Left ventricle myocardium superior (tissue), 1 donor: ENCODE measurements at regions not wholly inside any gene's neighbourhood (a gene's known extent, or its start where the extent isn't known, plus 50 kb on each side); places are given as distances from the start of the nearest gene placed in this dataset.
A peak's percentile ranks its signal among the peaks of the same experiment; 100 is the strongest.
"Not testable (repeated sequence)": the region's sequence is repeated elsewhere in the genome, so short reads cannot be mapped to it uniquely, and the experiment has no call there.

ENCODE experiments used
- ATAC-seq: fragments of 200-7000 bp; cut with Tn5 transposase; one replicate; pipeline ENCODE4 v1.9.1; 2020; ENCODE audit warnings: mild to moderate bottlenecking, moderate library complexity
- DNase-seq: peaks from one replicate; pipeline ENCODE4 v3.0.0-alpha.2; 2020
- intact Hi-C: fragments of 100-400 bp; cut with micrococcal nuclease; formaldehyde crosslinking; loops from one replicate; pipeline ENCODE4 v1.11.0; 2022
- donor health status: DM: no; HTN: yes; CAD: no; lungs with severe emphysema.

DNA sequence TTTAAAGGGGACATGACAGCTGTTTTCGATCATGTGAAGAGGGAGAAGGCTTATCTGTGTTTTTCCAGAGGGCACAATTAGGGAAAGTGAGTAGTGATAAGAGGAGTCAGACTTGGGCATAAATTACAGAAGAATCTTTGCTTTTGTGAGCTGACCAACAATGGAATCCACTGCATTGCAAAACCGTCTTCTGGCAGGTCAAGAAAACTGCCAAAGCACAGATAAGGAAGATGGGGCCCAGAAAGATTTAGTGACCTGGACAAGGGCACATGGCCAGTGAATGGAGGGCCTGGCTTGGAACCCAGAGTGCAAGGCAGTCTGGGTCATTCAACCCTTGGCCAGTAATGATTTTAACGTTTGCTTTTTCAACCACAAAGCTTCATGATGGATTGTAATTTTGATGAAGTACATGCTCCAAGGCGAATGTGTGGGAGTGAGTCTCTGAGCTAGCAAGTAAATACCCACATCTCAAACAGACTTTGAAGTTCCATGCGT lies 153.2 kb upstream of the MAST4 start:
- DNase-seq: peak; percentile 55
- intact Hi-C loops: no loop called here
- ATAC-seq: no peak

DNA sequence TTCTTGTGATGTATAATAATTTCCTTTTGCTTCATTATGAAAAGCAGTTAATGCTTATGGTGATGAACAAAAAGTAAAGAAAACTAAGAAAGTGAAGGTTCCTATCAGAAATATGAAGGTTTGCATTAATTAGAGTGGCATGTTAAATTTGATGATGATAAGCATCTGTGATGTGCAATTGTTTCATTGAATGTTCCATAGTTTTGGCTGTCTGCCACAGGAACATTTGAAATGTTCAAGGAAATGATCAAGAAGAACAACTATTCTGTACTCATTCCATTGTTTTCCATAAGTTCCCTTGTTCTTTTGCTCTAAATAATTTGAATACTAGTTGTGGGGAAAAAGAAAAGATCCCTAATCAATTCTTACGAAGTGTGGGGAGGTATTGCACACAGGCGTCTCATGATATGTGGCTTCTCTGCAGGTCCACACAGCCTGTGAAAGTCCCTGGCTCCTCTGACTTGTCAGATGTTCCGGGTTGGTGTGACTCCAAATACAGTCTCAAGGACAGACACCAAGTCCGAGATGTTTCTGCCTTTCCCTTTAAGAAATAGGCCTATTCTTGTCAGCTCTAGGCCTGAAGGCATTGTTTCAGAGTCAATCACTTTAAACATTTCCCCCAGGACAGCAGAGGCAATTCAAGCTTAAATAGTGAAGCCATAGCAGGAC lies 152.6 kb upstream of the MAST4 start:
- DNase-seq: no peak
- intact Hi-C loops: no loop called here
- no peak for ATAC-seq

DNA sequence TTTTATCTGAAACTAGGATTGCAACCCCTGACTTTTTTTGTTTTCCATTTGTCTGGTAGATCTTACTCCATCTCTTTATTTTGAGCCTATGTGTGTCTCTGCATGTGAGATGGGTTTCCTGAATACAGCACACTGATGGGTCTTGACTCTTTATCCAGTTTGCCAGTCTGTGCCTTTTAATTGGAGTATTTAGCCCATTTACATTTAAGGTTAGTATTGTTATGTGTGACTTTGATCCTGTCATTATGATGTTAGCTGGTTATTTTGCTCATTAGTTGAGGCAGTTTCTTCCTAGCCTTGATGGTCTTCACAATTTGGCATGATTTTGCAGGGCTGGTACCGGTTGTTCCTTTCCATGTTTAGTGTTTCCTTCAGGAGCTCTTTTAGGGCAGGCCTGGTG lies 148.1 kb upstream of the MAST4 start:
- ATAC-seq, DNase-seq, intact Hi-C loops: not testable (repeated sequence)

DNA sequence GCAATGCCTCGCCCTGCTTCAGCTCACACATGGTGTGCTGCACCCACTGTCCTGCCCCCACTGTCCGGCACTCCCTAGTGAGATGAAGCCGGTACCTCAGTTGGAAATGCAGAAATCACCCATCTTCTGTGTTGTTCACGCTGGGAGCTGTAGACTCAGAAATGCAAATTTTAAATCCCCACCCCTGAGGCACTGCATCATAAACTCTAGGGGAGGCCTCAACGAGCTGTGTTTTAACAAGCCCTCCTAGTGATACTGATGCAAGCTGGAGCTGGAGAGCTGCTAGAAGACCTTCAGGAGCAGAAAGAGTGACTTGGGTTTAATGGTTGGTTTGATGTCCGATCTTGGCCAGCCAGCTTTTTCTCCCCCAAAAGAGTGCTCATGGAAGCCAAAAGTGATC lies 146.0 kb upstream of the MAST4 start:
- DNase-seq (no peak), ATAC-seq (no peak)
- intact Hi-C loops: no loop called here

DNA sequence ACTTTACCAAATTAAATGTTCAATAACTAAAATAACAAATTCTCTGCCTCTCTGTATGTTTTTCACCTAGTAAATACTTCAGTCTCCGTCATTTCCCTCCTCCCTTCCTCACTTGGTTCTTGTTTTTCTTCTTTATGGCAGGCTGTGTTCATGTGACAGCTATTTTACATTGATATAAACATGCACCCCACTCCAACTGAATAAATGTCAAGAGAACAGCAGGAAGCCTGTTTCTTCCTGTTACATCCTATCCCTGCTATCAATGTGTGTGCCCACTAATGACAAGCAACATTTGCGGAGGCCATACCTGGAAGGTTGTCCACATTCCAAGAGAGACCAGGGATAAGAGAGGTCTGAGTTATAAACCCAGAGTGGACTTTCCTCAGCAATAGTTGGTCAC lies 145.2 kb upstream of the MAST4 start:
- intact Hi-C loops: no loop called here
- no peak for DNase-seq
- ATAC-seq: no peak

DNA sequence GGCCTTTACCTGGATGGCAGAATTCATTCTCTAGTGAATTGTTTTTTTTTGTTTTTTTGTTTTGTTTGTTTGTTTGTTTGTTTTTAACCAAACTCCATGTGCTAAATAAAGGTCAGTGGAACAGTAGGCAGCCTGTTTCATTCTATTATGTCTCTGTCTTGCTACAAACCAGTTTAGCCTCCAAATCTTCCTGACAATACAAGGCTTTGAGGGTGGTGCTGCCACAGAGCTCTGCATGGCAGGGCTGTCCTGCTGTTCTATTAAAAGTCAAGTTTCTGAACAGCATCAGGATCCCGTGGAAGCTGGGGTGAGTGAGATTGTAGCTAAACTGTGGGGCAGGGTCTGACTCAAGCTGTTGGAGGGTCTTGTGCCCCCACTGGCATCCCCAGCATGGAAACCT lies 144.1 kb upstream of the MAST4 start:
- ATAC-seq: no peak
- no peak for DNase-seq
- intact Hi-C loops: no loop called here

DNA sequence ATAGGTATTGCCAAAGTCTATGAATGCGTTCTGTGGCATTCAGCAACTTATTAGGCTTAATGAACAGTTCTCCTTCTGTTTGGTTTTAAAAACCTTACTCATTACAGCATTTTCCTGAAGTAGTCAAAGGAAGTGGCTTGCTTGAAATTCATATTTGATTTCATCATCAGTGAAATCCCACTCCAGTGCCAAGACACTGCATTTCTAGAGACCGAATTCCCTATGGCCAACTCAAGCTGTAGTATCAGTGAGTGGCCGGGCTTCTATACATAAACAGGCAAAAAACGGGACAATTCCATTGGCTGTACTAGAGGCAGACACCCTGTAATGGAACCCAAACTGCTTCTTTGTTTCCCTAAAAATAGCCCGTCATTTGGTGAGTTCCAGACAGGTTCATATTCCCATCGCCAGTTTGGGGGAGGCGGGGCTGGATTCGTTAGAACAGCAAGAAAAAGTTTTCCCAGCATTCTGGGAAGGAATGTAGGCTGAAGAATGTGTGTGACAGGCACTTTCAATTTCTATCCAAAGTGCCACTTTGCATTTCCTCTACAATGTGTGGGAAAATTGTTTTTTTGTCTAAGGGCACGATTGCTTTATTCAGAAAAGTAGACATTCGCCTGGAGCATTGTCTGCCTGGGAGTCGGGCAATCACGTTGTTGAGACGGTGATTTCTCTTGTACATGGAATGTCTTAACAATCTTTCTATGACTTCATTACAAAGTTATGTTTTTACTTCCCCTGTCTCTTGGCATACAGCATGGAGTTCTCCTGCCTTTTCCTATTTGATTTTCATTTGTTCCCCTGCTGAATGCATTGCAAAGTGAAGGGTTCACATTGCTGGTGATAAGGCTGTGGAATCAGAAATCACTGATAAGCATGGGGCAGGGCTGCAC lies 141.8 kb upstream of the MAST4 start:
- intact Hi-C loops: no loop called here
- DNase-seq (no peak), ATAC-seq (no peak)

DNA sequence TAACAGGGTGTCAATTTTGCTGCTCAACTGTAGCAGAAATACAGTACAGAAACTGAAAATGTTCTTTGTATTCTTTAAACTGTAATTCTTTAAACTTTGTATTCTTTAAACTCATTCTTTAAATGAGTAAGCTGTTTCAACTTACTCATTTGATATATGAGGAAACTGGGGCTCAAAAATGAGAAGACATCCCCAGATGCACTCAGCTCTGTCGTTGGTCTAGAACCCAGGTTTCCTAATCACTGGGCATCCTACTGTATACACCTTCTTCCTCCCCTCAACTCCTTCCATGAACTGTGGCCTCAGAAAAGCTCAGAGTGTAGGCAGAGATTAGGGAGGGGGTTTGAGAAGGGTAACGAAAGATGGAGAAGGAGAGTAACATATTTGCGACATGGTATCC lies 136.5 kb upstream of the MAST4 start:
- ATAC-seq (no peak), DNase-seq (no peak)
- intact Hi-C loops: no loop called here

DNA sequence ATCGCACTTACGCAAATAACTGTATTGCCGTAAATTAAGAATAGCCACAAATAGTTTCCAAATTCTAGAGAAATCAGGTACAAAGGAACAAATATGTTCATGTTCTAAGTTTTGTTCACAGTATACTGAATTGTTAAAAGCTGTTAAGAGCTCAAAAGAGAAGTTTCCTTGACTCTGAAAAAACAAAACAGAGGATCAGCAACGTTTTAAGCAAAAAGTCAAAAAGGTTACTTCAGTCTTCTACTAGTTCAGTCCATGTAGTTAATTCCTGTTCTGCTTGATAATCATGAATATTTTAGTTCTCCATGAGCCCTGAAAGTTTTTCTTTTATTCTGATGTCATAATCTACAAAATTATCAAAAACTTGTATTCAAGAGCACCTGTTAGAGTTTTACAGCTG lies 128.6 kb upstream of the MAST4 start:
- ATAC-seq (no peak), DNase-seq (no peak)
- intact Hi-C loops: no loop called here

DNA sequence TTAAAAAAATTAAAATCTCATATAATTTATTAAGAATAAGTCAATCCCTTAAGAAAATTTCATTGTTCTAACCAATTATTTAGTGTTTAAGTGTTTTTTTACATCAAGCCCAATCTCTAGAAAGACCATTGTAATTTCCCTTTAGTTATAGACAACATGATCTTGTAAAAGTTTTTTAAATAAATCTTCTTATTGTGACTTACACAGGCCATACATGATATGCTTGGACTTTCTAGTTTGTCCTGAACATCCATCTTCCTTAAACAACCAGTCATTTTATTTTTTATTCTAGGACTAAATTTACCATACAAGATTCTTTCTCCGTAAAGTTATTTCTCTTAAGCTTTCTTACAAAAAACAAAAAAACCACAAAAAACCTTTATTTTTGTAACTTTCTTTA lies 126.5 kb upstream of the MAST4 start:
- DNase-seq: no peak
- intact Hi-C loops: no loop called here
- no peak for ATAC-seq

DNA sequence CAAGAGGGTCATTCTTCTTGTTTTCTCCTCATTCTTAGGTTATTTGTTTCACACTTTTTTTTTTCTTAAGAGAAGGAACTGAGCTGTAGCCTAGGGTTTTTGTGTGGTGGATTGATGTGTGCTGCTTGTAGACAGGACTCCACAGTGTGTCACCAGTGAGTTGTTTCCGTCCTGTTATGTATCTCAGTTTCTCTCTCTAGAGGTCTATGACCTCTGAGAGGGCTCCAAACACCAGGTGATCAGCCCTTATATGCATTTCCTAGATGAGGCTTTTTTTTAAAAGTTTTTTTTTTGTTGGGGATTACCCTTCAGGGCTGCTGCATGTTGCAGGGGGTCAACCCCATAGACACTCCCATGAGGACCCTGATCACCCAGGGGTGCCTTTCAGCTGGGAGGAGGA lies 124.2 kb upstream of the MAST4 start:
- intact Hi-C loops: no loop called here
- ATAC-seq (no peak), DNase-seq (no peak)

DNA sequence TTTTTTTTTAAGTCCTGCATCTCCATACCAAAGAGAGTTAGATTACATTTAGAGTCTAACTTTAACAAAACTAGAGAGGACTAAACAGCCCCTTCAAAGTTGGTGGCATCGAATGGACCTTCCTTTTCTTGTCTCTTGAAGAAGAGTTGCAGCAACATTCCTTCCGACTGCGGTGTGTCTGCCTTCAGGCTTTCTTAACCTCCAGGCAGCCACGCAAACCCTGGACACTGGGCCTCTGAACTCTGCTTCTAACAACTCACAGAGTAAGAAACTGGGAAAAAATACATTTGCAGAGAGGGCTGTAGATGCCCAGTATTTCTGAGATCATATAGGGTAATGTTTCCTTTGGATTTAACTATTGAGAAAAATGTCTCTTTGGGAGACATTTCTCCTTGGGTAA lies 120.5 kb upstream of the MAST4 start:
- no peak for ATAC-seq
- intact Hi-C loops: no loop called here
- DNase-seq: no peak

DNA sequence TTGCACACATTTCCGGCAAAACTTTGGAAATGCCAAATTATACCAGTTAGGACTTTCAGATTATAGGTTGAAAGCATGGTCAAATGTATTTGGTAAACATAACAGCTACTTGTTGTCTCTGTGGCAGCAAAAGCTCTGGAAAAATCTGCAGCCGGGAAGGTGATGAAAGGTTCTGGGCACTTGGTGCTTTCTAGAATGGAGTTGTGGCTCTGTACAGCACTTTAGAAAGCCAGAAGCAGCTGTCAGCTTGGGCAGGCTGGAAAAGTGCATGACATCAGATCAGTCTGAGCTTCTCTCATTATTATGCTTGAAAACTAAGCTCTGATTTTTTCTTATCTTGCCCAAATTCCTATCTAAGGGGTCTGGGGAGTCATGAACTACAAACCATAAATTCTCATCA lies 118.6 kb upstream of the MAST4 start:
- intact Hi-C loops: no loop called here
- ATAC-seq (peak; percentile 86), DNase-seq (peak; percentile 42)

DNA sequence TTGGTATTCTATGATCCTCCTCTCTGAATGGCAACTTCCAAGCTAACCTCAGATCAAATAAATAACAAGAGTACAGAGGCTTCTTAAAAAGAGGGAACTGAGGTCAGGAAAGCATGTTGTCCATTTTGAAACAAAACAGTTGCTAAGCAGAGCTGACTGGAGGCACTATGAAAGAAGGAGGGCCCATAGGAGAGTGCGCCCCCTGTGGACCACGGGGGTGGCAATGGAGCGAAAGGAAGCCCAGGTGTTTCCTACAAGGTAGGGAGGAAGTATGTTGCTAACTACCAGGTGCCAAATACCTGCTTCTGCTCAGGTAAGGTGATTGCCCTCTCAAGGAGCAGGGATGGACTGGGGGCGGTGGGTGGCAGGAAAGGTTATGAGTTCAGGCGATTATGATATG lies 101.8 kb upstream of the MAST4 start:
- no peak for ATAC-seq
- intact Hi-C loops: loop anchor here (10.0 kb wide), 1 partner anchor 70 kb away; no protein-coding TSS in a partner anchor
- DNase-seq: no peak

DNA sequence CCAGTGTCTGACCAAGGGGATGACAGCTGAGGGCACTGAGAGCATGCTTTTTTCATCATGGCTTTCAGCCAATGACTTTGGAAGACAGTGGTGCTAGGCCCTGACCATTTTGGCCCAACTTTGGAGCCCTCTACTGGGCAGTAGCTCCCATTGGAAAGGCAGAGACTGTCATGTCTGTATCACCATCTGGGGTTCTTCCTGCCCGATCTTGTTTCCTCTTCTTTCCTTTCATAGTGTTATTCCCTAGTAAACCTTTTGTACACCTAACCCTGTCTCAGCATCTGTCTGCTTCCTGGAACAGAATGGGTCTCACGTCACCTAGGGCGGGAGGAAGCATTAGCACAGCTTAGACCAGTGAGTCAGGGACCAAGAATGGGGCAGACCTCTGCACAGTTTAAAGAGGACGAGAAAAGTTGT lies 97.4 kb upstream of the MAST4 start:
- ATAC-seq: peak; percentile 93
- intact Hi-C loops: loop anchor here (10.0 kb wide), 1 partner anchor 74 kb away; no protein-coding TSS in a partner anchor
- DNase-seq: no peak

DNA sequence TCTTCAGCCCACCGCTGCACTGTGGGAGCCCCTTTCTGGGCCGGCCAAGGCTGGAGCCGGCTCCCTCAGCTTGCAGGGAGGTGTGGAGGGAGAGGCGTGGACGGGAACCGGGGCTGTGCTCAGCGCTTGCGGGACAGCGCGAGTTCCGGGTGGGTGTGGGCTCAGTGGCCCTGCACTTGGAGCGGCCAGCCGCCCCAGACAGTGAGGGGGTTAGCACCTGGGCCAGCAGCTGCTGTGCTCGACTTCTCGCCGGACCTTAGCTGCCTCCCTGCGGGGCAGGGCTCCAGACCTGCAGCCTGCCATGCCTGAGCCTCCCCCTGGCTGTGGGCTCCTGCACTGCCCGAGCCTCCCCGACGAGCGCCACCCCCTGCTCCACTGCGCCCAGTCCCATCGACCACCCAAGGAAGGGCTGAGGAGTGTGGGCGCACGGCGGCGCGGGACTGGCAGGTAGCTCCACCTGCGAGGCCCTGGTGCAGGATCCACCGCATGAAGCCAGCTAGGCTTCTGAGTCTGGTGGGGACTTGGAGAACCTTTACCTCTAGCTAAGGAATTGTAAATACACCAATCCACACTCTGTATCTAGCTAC lies 92.9 kb upstream of the MAST4 start:
- intact Hi-C loops: no loop called here
- DNase-seq (no peak), ATAC-seq (no peak)

DNA sequence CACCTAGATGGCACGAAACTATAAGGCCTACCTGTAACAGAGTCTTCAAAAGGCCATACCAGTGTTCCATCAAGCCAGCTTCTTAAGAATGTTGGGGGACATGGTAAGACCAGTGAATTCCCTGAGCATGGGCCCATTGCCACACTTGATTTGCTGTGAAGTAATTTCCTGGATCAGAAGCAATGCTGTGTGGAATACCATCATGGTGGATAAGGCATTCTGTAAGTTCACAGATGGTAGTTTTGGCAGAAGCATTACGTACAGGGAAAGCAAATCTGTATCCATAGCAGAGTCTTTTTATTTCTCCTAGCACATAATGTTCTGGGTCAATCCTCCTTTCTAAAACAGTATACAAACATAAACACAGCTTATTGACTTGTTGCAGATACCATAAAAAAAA lies 89.1 kb upstream of the MAST4 start:
- DNase-seq: no peak
- intact Hi-C loops: no loop called here
- ATAC-seq: no peak

DNA sequence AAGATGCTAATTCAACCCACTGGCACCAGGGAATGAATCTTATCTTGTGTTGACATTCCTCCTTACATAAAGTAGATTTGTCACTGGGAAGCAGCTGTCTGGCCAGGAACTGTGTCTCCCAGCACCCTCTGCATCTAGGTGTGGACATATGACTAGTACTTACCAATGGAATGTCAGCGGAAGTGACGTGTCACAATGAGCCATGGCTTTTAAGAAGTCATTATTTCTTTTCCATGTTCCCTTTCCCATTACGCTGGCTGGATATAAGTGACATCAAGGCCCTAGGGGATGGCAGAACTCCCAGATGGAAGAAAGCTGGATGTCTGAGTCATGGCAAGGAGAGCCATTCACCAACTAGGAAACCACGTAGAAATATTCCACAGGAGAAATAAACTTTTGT lies 84.7 kb upstream of the MAST4 start:
- ATAC-seq (no peak), DNase-seq (no peak)
- intact Hi-C loops: no loop called here

DNA sequence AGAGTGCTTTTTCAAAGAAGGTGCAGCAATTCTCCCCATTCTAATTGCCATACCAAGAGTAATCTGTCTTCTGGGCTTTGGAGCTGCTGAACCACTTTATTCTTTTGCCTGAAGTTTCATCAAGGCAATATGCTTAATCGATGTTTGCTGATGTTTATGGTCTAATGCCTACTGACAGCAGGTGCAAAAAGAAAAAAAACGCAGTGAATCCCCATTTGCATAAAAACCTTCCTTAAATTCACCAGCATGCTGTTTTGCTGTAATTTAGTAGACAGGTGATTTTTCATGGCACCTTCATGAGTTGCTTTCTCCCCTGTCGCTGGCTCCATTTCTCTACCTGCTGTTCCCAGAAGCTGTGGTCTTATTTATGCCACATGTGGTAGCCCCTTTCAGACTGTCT lies 83.1 kb upstream of the MAST4 start:
- no peak for DNase-seq
- no peak for ATAC-seq
- intact Hi-C loops: no loop called here

DNA sequence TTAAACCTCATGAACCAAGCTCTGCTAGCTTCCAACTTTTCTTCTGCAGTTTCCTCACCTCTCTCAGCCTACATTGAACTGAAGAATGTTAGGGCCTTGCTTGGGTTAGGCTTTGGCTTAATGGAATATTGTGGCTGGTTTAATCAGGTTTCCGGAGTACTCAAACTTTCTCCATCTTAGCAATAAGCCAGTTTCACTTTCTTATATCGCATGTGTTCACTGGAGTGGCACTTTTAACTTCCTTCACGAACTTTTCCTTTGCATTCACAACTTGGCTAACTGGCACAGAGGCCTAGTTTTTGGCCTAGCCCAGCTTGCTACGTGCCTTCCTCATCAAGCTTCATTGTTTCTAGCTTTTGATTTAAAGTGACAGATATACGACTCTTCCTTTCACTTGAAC lies 81.0 kb upstream of the MAST4 start:
- DNase-seq: no peak
- ATAC-seq: no peak
- intact Hi-C loops: no loop called here
